DMS79 (cell line): ENCODE measurements at regions not wholly inside any gene's neighbourhood (a gene's known extent, or its start where the extent isn't known, plus 50 kb on each side); places are given as distances from the start of the nearest gene placed in this dataset.
"Not testable (repeated sequence)": the region's sequence is repeated elsewhere in the genome, so short reads cannot be mapped to it uniquely, and the experiment has no call there.

Experiments
- DNase-seq: peaks from one replicate; lab custom pipeline; 2025; lab: John Stamatoyannopoulos, UW

DNA sequence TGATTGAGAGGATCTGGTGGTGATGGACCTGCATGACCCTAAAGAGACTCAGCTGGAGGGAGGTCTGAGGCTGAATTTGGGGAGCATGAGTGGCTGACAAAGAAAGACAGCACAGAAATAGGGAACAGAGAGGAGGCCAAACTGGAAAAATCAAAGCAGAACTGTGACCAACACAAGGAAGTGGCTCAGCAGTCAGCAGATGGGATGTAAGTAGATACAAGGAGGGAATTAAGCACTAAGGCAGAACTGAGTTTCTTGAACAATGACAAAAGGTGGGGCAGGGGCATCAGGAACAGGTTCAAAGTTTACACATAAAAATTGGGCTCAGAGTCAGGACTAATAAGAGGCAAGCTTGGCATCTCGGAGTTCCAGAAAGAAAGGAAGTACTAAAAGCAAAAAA, 144.3 kb upstream of the KLF3 start:
- no peak for DNase-seq

DNA sequence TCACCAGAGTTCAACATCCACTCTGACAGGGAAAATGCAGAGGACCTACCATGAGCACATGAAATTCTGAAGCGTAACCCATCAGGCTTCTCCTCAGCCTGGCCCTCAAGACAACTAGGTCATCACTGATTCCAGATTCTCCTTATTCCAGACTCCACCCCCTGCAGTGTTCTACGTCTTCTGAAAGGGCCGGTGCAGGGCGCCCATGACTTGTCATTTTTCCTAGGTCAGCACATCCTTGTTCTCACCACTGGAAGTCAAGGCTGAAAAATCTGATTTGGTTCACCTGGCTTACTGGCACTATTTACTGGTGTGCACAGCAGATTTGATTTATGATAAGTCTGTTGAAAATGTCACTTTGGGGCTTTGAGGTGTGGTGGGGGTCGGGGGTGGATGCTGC, 140.9 kb upstream of the KLF3 start:
- DNase-seq, result no peak

DNA sequence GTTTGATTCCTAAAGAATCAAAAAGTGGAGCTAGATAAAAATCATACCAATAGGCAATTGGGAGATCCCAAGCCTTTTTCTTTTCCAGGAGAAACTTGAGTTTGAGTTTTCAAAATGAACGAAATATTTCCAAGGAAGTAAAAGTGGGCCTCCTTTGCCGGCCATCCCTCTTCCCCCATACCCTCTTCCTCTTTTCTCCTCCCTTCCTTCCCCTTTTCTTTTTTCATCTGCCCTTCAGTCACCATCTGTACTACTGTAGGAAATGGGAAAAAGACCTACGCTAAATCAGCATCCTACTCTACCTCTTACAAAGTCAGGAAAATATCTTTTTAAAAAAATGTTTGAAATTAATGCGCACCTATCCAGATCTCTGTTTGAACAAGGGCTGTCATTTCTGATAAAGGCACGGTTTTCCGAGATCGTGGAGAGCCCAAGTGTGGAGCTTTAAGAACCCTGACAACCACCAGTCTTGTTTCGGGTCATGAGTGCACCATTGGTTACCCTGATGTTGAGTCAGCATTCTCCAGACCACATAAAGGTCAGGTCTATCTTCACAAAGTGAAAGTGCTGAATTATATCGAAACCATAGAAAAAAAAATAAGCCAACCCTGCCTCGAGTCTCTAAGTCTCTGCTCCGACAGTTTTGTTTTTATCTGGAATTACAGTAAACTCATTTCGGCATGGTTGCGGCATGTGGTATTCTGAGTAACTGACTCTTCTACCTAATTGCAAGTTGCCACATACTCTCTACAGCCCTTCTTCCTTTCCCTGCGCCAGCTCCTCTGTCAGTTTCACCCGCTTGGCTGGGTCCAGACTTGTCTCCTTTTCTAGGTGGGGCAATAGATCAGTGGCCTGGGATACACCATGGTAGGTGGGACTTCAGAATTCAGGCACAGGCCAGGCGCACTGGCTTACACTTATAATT, 140.2 kb upstream of the KLF3 start:
- DNase-seq, result no peak

DNA sequence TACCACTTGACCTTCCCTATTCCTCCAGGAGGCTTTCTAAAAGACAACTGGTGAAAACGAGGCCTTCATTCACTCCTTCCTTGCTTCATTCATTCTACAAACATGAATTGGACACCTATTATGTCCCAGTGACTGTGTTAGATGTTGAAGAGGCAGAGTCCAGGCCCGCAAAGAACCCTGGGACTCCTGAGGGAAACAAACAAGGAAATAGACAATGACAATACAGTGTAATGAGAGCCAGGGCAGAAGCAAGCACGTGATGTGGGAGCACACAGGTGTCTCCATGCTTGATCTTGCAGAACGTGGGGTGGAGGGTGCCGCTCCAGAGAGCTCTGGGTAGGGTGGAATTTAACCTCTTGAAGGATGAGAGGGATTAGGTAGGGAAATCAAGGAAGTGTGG, 137.6 kb upstream of the KLF3 start:
- no peak for DNase-seq

DNA sequence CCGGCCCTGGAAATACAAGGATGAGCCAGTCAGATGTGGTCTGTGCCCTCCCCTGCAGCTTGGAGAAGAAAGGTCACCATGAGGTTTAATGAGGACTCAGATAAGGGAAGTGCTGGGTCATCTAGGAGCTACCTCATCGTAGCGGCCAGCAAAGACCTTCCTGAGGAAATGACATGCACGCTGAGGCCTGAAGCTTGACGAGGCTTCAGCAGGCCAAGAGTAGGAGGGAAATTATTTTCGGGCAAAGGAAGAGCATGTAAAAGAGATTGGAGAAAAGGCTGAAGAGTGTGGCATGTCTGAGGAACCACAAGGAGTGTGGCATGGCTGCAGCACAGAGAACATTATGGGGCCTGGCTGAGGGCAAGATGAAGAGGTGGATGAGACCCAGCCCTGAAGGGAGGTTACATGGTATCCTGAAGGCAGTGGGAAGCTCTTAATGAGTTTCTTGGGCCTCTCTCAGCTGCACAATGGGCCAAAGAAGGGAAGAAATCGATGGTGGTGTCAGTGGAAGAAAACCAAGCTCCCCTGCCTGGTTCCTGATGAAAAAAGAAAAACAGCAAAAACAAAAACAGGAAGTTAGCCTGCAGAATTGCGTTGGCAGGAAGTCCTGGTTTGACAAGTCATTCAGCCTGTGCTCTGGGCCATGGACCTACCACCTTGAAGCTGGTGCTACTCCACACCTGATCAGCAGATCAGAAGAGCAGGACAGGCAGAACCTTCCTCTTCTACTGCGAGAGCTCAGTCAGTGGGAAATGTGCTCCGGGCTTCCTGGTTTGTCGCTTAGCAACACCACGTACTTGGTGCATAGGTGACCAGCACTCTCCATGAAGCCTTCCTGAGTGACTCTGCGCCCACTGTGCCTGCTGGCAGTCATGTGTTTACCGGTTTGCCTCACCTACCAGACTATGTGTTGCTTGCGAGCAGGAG, 134.5 kb upstream of the KLF3 start:
- no peak for DNase-seq

DNA sequence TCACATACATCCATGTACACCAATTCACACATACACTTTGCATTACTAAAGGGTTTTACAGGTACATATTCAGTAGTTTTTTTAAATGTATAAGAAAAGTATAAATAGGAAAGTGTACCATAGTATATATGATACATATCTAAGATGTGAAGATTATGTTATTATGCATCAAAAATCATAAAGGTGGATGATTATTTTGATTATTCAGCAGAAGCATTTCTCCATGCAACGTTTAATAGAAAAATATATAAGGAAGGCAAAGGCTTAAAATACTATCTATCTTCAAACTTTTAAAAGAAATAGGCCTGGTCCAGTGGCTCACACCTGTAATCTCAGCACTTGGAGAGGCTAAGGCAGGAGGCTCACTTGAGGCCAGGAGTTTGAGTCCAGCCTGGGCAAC, 133.5 kb upstream of the KLF3 start:
- no peak for DNase-seq

DNA sequence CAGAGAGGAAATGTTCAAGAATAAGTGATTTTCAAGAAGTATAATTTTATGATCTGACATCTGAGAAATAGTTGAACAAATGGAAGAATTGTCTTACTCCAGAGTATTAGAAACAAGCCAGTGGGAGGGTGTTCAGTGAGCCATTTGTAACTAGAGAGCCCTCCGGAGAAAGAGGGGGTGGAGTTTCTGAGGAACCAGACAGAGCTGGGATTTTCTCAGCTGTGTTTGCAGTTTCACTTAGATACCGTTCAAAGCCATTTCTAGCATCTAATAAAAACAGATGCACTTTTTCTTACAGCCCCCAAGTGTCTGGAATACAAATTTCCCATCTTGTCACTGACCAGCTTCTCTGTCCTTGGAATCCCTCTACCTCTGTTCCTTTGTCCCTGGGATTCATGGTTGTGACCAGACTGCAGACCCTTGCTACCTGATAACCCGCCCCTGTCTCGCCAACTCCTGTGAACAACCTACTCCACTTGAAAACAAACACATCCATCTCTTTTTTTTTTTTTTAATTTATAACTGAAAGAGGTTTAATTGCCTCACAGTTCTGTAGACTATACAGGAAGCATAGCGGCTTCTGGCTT, 132.8 kb upstream of the KLF3 start:
- peak; percentile 6 for DNase-seq

DNA sequence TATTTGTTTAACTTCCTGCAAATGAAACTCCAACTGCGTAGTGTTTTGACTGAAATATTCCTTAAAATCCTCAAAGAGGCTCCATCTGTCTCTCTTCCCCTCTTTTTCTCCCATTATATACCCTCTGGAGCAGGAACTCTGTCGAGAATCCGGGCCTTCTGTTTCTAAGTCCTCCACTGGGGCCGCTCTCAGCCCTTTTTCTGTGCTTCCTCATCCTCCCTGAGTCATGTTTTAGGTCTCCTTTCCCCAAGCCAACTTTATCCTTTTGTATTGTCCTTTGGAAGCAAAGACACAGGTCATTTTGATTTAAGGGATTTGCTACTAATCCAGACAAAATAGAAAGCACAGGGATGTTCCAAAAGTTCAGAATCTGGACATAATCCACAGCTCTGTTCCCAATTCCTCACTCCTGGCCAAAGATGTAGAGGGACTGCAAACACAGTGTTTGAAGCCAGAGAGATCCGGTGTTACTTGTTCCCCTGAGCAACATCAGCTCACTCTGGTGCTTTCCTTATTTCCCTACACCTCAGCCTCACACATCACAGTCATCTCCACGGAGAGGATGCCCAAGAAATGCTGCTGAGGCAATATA, 131.0 kb upstream of the KLF3 start:
- no peak for DNase-seq

DNA sequence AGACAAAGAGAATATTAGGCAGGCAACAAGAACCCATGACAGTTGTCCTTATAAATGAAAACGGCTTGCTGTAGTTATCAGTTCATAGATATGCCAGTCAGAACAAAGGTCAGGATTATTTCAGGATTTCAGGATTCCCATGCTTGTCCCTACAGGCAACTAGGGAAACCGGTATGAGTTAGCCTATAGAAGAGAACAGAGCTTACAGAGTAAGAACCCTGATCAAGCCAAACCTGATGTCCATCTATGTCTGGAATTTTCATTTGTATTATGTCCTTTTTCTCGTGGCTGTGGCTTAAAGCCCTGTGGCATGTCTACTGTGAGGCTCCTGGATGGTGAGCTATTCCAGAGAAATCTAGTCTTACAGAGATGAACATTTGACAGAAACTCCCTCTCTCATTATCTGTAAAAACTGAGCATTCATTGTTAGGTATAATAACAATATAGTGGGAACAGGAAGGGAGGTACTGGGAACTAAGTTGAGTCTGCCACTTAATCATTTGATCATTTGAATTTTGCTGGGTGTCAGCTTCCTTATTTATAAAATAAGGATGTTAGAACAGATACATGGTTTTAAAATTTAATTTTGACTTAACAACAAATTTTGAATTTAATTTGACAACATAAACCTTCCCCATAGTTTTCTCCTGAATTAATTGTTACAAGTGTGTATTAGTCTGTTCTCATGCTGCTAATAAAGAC, 129.5 kb upstream of the KLF3 start:
- no peak for DNase-seq

DNA sequence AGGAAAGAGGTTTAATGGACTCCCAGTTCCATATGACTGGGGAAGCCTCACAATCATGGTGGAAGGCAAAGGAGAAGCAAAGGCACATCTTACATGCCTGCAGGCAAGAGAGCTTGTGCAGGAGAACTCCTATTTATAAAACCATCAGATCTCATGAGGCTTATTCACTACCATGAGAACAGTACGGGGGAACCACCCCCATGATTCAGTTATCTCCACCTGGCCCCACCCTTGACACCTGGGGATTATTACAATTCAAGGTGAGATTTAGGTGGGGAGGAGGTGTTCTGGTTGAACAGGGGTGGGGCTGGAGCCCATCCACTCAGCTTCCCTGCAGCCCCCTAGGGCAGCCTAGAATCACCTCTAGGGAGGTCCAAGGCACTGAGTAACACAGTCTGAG, 128.9 kb upstream of the KLF3 start:
- DNase-seq, result not testable (repeated sequence)

DNA sequence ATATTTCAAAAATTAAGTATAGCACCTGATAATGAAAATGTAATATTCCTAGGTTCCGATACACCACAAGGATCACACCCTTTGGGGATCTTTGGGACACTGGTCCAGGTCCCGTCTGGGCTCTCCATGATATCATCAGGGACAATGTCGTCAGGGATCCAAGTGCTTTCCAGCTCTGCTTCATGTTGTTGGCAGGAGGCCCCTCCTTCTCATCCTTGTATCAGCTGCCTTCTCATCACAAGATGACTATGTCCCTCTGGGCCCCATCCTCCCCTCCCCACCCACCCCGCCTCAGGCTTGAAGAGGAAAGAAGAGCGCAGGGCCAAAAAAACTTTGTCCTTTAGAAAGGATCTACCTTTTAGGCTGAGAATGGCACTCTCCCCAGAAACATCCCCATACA, 128.3 kb upstream of the KLF3 start:
- DNase-seq, result no peak

DNA sequence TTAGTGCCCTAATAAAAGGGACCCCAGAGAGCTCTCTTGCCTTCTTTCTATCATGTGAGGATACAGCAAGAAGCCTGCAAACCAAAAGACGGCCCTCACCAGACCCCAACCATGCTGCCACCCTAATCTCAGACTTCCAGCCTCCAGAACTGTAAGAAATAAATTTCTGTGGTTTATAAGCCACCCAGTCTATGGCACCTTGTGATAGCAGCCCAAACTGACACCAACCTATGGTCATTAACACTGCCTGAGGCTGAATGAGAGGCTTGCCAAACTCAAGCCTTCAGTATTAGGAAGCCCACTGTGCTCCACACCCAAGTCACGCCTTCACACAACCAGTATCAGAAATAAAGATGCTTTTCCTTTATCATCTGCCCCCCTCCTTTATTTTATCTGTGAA, 127.3 kb upstream of the KLF3 start:
- DNase-seq, result no peak

DNA sequence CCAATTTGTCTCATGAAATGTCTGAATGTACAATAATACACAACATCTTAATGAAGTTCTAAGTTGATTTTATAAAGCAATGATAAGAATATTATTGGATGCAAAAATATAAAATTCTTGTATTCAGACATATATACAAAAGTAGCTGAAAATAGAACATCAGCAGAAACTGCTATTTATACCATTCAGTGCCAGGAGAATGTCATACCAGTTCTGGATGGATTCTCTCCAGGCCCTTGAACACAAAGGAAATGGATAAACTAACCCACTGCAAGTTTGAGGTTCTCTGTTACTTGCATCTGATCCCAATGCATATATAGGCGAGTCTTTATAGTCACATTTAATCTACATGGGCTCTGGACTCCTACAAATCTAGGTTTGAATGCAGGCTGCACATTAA, 126.3 kb upstream of the KLF3 start:
- DNase-seq, result no peak

DNA sequence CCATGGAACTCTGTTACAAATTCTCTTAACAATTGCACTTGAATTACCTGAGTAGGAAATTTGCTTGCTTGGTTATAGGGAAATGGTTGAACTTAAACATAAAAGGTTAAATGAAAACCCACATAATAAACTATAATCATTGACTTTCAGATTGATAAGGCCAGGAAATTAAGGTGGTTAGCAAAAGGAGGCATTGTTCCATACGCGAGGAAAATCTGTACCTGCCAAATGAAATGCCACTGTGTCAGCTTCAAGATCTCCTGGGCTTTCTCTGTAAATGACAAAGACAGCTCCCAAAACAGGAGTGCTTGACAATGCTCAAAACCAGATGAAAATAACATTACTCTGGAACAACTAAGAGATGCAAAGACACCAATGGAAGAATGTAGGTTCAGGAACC, 125.5 kb upstream of the KLF3 start:
- DNase-seq, result no peak

DNA sequence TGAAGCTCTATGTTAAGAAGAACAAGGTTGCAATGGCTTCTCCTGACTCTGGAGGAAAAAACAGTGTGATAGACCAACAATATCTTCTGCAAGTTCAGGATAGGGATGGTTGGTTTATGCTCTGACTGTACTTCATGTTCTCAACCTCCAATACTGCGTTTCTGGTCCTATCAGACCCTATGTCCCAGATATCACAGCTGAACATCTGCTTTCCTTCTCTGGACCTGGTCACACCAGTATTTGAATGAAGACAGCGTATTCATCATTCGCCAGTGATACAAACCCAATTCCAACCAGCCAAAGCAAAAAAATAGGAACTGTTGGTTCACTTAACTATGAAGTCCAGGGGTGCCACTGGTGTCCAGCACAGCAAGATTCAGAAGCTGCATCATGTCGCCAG, 124.5 kb upstream of the KLF3 start:
- no peak for DNase-seq

DNA sequence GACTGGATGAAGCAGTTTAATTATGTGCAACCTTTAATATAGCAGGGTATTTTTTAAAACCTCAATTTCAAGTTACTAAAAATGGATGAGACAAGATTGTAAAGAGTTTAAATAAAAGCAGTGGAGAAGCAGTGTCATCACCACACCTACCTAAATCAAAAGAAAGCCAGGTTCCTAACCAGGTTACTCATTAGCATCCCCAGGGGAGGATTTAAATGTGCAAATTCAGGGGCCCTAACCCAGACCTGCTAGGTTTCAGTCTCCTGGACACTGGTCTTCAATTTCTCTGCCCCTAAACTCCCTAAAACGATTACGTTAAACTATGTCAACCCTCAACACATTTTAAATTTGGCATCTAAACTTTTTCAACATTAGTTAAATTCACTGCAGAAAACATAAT, 116.9 kb upstream of the KLF3 start:
- DNase-seq, result no peak

DNA sequence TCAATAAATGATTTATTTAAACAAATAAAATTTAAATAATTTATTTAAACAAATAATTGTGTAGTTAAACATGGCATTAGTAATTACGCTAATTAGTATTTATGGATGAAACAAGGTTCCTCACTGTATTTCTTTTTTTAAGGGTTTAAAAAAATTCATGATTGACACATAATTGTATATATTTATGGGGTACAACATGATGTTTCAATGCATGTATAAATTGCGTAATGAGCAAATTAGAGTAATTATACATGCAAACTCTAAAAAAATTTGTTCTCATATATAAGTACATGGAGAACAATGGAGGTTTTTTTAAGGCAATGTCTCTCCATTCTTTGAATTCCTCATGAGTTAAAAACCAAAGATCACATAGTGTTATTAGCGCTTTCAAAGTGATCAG, 115.7 kb upstream of the KLF3 start:
- DNase-seq, result no peak

DNA sequence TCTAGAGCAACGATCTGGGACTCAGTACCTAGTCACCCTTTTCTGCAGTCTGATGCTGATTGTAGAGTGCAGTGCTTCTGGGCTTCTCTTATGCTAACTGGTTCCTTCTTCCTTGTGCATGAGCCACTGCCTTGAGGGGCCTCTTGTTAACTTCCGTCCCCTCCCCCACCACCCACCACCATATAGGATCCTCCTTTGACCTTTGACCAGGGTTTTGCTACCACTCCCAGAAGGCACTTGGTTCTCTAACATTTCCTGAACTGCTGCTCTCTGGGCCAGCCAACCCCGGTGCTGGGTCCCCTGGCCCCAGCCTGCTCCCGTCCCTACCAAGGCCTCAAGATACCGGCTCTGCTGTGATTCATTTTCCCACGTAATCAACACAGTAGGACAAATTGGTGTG, 104.6 kb upstream of the KLF3 start:
- no peak for DNase-seq

DNA sequence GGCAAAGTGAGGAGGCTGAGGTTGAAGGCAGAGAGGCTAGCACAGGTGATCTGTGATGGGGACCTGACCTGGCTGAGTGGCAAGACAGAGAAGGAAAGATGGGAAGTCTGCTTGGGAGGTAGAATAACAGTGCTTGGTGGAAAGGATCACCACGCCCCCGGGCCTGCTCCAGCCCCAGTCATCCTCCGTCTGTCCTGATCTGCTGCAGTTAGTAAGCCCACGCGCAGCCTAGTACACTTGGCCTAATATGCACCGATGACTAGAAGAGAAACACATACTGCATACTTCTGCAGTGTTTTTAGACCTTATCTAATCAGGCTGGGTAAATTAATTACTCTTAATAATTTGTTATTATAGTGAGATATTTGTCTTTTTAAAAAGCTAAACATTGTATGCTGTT, 103.7 kb upstream of the KLF3 start:
- no peak for DNase-seq

DNA sequence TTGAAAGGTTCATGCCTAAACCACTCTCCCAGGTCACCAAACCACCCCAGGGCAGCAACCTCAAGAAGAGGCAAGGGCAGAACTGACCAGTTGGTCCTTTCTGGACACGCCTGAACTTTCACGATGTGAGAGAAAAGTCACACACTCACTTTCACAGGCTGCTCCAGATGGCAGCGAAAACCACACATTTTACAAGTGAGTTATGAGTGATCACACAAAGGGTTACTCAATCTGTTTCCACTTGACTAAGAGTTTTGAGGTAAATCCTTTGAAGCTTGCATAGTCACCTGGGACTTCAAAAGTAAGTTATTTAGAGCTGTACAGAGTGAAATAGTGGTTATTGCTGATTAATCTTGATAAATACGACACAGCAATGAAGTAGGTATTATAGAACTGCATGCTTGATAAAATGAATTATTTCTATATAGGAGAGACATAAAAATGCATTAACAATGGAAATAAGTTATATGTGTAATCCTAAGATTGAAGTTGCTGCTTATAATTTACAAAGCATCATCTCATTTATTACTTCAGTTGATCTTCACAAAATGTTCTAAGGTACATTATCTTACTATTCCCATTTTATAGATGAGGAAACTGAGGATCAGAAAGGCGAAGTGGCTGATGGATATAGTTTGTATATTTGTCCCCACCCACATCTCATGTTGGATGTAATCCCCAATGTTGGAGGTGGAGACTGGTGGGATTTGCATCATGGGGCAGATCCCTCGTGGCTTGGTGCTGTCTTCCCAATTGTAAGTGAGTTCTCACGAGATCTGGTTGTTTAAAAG, 103.0 kb upstream of the KLF3 start:
- no peak for DNase-seq

DNA sequence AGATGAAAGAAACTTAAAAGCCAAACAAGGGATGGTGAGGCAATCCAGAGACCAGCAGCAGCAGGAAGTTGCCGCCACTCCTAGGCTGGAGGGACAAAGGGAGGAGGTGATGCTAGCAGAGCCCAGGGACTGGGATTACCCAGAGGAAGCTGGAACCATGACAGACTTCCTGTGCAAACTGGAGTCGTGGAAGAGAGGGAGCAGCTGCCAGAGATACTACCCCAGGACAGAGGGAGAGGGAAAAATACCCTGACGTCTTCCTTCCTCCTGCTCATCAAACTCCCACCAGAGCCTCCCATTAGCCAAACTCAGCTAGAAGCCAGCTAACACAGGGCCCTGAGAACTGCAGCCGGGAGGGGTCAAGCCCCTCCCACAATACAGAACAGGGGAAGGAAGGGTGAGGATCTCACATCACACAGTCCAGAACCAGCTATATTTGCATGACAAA, 101.2 kb upstream of the KLF3 start:
- DNase-seq, result no peak
